Breast epithelium (tissue), 4 donors: ENCODE measurements at regions not wholly inside any gene's neighbourhood (a gene's known extent, or its start where the extent isn't known, plus 50 kb on each side); places are given as distances from the start of the nearest gene placed in this dataset.
A peak's percentile ranks its signal among the peaks of the same experiment; 100 is the strongest.

Experiments used
- DNase-seq, 2 donors: peaks; one replicate each; pipeline ENCODE4 v3.0.0-alpha.2; 2019; ENCODE audit warnings: low spot score in 2 of 2
- H3K27ac ChIP-seq, 2 donors: fragments of 200-600 bp; sonication (generic) in 1 of 2; one replicate each; pipeline ENCODE4 v1.5.1; 2016 to 2019; ENCODE audit warnings: mild to moderate bottlenecking in 1 of 2
- H3K27me3 ChIP-seq, 2 donors: fragments of 200-600 bp; sonication (generic) in 1 of 2; one replicate each; pipeline versions ENCODE4 v1.5.1 to v1.6.0; 2017 to 2019; ENCODE audit warnings: control low read depth in 1 of 2, mild to moderate bottlenecking in 1 of 2
- H3K36me3 ChIP-seq: fragments of 200-600 bp; one replicate; pipeline ENCODE4 v1.5.1; 2019
- H3K4me1 ChIP-seq, 2 donors: fragments of 200-600 bp; sonication (generic); one replicate each; pipeline ENCODE4 v1.5.1; 2016 to 2019; ENCODE audit warnings: control low read depth in 1 of 2
- H3K4me3 ChIP-seq, 3 donors: fragments of 200-600 bp; sonication (generic); 1 replicate in 2 of 3; 2 replicates in 1 of 3; pipeline ENCODE4 v1.5.1; 2016 to 2019; ENCODE audit warnings: mild to moderate bottlenecking in 3 of 3, moderate library complexity in 2 of 3
- H3K9me3 ChIP-seq, 2 donors: fragments of 200-600 bp; sonication (generic) in 1 of 2; one replicate each; pipeline ENCODE4 v1.5.1; 2016 to 2019; ENCODE audit warnings: control low read depth in 1 of 2
- POLR2A ChIP-seq: fragments of 450-650 bp; IDR thresholded peaks from one replicate; pipeline ENCODE4 v1.6.1; 2016; ENCODE audit warnings: antibody characterized with exemption, mild to moderate bottlenecking, moderate library complexity
- POLR2AphosphoS5 ChIP-seq, 3 donors: sonication (generic); formaldehyde crosslinking; IDR thresholded peaks; one replicate each; pipeline ENCODE4 v1.6.1; 2017; ENCODE audit warnings: antibody characterized with exemption in 3 of 3
- intact Hi-C: fragments of 100-400 bp; cut with DNase I; formaldehyde crosslinking; loops from one replicate; pipeline ENCODE4 v1.15.1; 2023; ENCODE audit warnings: low total_unique reads
- TF ChIP-seq, protein P1 (sequence below), 3 donors: fragments of 450-650 bp; IDR thresholded peaks; one replicate each; pipeline ENCODE4 v1.5.1; 2016 to 2017; ENCODE audit warnings: antibody characterized with exemption in 3 of 3, mild to moderate bottlenecking in 3 of 3, moderate library complexity in 3 of 3

DNA sequence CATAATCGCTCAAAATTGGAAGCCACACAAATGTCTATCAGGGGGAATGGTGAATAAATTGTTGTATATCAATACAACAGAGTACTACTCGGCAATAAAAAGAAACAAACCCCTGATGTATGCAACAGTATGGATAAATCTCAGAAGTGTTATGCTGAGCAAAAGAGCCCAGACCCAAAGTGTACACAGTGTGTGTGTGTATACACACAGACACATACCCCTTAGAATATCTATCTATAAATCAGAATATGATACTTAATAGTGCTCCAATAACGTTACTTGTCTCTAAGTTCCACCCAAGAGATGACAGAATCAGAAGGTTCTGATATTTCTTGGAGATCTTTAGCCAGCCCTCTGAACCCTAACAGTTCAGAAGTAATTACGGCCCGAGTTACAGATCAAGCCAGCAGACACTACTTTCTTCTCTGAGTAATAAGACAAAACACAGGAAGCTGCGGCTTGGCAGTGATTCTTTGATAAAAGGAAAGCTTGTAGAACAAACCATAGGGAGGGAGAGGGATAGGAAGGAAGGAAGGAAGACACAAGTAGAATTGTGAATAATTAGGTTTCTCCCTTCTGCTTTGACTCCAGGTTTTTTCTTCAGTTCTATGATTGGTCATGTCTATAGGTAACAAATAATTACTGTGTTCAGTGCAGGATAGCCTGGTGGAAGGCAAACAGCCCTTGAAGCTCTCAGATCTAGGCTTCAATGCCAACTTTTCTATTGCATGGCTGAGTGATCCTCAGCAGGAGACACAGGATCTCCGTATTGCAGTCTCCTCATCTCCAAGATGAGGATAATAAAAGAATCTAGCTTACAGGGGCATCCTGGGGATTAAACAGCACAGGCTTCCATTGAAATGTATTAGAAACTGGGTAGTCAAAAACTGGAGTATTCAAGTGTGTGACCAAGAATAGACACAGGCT lies 75.6 kb upstream of the TEAD1 start:
- Histone ChIP-seq H3K27ac (no peak overlapping the region), H3K36me3 (no peaks in the 10 kb centered on the region)
- no peak for DNase-seq

DNA sequence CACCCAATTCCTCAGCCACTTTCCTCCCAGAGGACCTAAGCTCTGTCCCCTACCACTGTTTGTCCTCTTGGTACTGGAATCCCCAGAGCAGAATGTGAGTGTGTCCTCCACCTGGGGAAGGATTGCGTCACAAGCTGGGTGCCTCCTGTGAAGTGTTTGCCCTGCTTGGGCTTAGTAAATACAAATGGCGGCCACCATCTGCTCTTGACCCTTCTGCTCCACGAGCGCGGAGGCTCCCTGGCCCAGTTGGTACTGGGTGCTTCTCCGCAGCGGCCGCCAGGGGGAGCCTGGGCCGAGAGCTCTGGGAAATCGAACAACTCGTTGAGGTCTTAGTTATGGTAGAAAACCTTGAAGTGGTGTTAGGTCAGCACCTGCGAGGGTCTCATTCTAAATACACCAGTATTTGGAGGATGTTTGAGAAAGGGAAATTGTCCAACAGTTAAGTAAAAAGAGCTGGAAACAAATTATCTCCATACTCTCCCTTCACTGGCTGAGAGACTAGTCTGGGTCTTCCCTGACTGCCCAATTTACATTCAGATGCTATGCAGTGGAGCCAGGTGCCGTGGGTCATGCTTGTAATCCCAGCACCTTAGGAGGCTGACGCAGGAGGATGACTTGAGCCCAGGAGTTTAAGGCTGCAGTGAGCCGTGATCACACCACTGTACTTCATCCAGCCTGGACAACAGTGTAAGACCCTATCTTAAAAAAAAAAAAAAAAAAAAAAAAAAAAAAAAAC lies 74.6 kb upstream of the TEAD1 start:
- no peaks in the 10 kb centered on the region for H3K9me3 ChIP-seq
- H3K27me3 ChIP-seq: no peaks in the 10 kb centered on the region
- H3K4me3 ChIP-seq: no peak overlapping the region
- intact Hi-C loops: no loop called here
- TF ChIP-seq POLR2AphosphoS5 (IDR thresholded peaks at IDR 0.05) (no peak), POLR2A (no peak)
- TF ChIP-seq, protein P1, sequence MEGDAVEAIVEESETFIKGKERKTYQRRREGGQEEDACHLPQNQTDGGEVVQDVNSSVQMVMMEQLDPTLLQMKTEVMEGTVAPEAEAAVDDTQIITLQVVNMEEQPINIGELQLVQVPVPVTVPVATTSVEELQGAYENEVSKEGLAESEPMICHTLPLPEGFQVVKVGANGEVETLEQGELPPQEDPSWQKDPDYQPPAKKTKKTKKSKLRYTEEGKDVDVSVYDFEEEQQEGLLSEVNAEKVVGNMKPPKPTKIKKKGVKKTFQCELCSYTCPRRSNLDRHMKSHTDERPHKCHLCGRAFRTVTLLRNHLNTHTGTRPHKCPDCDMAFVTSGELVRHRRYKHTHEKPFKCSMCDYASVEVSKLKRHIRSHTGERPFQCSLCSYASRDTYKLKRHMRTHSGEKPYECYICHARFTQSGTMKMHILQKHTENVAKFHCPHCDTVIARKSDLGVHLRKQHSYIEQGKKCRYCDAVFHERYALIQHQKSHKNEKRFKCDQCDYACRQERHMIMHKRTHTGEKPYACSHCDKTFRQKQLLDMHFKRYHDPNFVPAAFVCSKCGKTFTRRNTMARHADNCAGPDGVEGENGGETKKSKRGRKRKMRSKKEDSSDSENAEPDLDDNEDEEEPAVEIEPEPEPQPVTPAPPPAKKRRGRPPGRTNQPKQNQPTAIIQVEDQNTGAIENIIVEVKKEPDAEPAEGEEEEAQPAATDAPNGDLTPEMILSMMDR (IDR thresholded peaks at IDR 0.05): peak in 1 of 3 donors; percentile 67
- H3K27ac ChIP-seq: no peak overlapping the region
- peak in 1 of 2 donors; percentile 56 for DNase-seq
- H3K4me1 ChIP-seq: no peaks in the 10 kb centered on the region
- no peaks in the 10 kb centered on the region for H3K36me3 ChIP-seq

More for the DNA sequence above, 75.6 kb upstream of the TEAD1 start:
- no peaks in the 10 kb centered on the region for H3K4me1 ChIP-seq
- H3K9me3 ChIP-seq: no peaks in the 10 kb centered on the region
- no peaks in the 10 kb centered on the region for H3K27me3 ChIP-seq
- intact Hi-C loops: no loop called here
- TF ChIP-seq POLR2A (no peak), POLR2AphosphoS5 (IDR thresholded peaks at IDR 0.05) (no peak)
- TF ChIP-seq, protein P1 (IDR thresholded peaks at IDR 0.05): no peak
- H3K4me3 ChIP-seq: no peak overlapping the region

- DNase-seq: no peak
- Histone ChIP-seq H3K27ac (no peak overlapping the region), H3K4me1 (no peaks in the 10 kb centered on the region), H3K27me3 (no peaks in the 10 kb centered on the region), H3K4me3 (no peak overlapping the region), H3K9me3 (no peaks in the 10 kb centered on the region), H3K36me3 (no peaks in the 10 kb centered on the region)
- intact Hi-C loops: no loop called here
- TF ChIP-seq POLR2AphosphoS5 (IDR thresholded peaks at IDR 0.05): no peak
Observed at GRCh38 chr11:12600829-12601228, 73.4 kb upstream of the TEAD1 start.

DNA sequence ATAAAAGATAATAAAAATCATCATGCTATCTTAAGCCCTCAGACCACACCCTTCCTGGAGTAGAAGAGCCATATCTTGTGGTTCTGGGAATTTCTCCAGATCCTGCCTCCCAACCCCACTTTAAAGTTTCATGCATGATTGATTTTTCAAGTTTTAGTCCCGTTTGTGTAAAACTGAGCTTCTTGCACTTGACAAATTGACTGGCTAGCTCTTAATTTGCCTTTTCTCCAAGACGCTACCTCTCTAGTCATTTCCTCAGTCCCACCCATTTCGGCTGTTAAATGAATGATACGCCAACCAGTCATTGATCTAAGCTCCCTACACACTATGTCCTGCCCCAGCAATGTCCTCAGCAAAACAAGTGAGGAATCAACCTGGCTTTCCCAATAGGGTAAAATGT lies 71.8 kb upstream of the TEAD1 start:
- H3K4me3 ChIP-seq: no peak overlapping the region
- DNase-seq: no peak
- no peak overlapping the region for H3K27ac ChIP-seq
- H3K27me3 ChIP-seq: no peaks in the 10 kb centered on the region
- intact Hi-C loops: no loop called here
- no peaks in the 10 kb centered on the region for H3K9me3 ChIP-seq
- no peak for TF ChIP-seq POLR2AphosphoS5 (IDR thresholded peaks at IDR 0.05)
- TF ChIP-seq, protein P1 (IDR thresholded peaks at IDR 0.05): no peak
- TF ChIP-seq POLR2A: no peak
- H3K4me1 ChIP-seq: no peaks in the 10 kb centered on the region
- H3K36me3 ChIP-seq: no peaks in the 10 kb centered on the region

- DNase-seq: no peak
- intact Hi-C loops: no loop called here
- no peaks in the 10 kb centered on the region for H3K4me1 ChIP-seq
- no peaks in the 10 kb centered on the region for H3K9me3 ChIP-seq
- no peak overlapping the region for H3K27ac ChIP-seq
- TF ChIP-seq POLR2A (no peak), POLR2AphosphoS5 (IDR thresholded peaks at IDR 0.05) (no peak)
- TF ChIP-seq, protein P1 (IDR thresholded peaks at IDR 0.05): no peak
- H3K4me3 ChIP-seq: no peak overlapping the region
- no peaks in the 10 kb centered on the region for H3K36me3 ChIP-seq
- H3K27me3 ChIP-seq: no peaks in the 10 kb centered on the region
Observed at GRCh38 chr11:12603143-12604088, 70.8 kb upstream of the TEAD1 start.
